Glomerular endothelial cell (primary cell): ENCODE measurements at regions not wholly inside any gene's neighbourhood (a gene's known extent, or its start where the extent isn't known, plus 50 kb on each side); places are given as distances from the start of the nearest gene placed in this dataset.

ENCODE experiments used
- DNase-seq: peaks from one replicate; pipeline ENCODE4 v3.0.0-alpha.2; 2011; ENCODE audit warnings: low read depth, low spot score; ENCODE audit errors: extremely low read depth

- DNase-seq, result no peak
These were observed 488.2 kb upstream of the PTBP2 start for GRCh38 chr1:96233422-96233821.

- DNase-seq, result peak; percentile 37
These were observed 487.3 kb upstream of the PTBP2 start for GRCh38 chr1:96234299-96234698.

- peak; percentile 68 for DNase-seq
These were observed 485.3 kb upstream of the PTBP2 start for GRCh38 chr1:96236156-96236739.

- DNase-seq, result no peak
These were observed 483.2 kb upstream of the PTBP2 start for GRCh38 chr1:96238426-96238825.

- no peak for DNase-seq
These were observed 481.1 kb upstream of the PTBP2 start for GRCh38 chr1:96240438-96240837.

GRCh38 chr1:96253246-96254035 lies 468.1 kb upstream of the PTBP2 start:
- DNase-seq, result no peak

GRCh38 chr1:96256130-96256790 lies 465.3 kb upstream of the PTBP2 start:
- DNase-seq, result no peak

GRCh38 chr1:96259399-96259798 lies 462.2 kb upstream of the PTBP2 start:
- DNase-seq, result no peak

GRCh38 chr1:96281491-96281890 lies 440.1 kb upstream of the PTBP2 start:
- DNase-seq, result no peak

- DNase-seq, result no peak
These were observed 431.6 kb upstream of the PTBP2 start for GRCh38 chr1:96290033-96290432.

GRCh38 chr1:96290801-96291200 lies 430.8 kb upstream of the PTBP2 start:
- DNase-seq, result no peak

- no peak for DNase-seq
These were observed 430.1 kb upstream of the PTBP2 start for GRCh38 chr1:96291468-96291867.

GRCh38 chr1:96292141-96292540 lies 429.4 kb upstream of the PTBP2 start:
- DNase-seq, result no peak

GRCh38 chr1:96296991-96297390 lies 424.6 kb upstream of the PTBP2 start:
- DNase-seq, result no peak

- DNase-seq, result no peak
These were observed 414.6 kb upstream of the PTBP2 start for GRCh38 chr1:96306809-96307560.

GRCh38 chr1:96308314-96308713 lies 413.3 kb upstream of the PTBP2 start:
- DNase-seq, result no peak

- DNase-seq, result no peak
These were observed 411.8 kb upstream of the PTBP2 start for GRCh38 chr1:96309783-96310182.

- DNase-seq, result no peak
These were observed 408.4 kb upstream of the PTBP2 start for GRCh38 chr1:96313216-96313615.

GRCh38 chr1:96329121-96329520 lies 392.5 kb upstream of the PTBP2 start:
- DNase-seq, result no peak

- DNase-seq, result no peak
These were observed 390.0 kb upstream of the PTBP2 start for GRCh38 chr1:96331596-96331995.

GRCh38 chr1:96333522-96334235 lies 387.9 kb upstream of the PTBP2 start:
- DNase-seq, result no peak
